ENCODE measurements at regions not wholly inside any gene's neighbourhood (a gene's known extent, or its start where the extent isn't known, plus 50 kb on each side); places are given as distances from the start of the nearest gene placed in this dataset.
"Not testable (repeated sequence)": the region's sequence is repeated elsewhere in the genome, so short reads cannot be mapped to it uniquely, and the experiment has no call there.

DNA sequence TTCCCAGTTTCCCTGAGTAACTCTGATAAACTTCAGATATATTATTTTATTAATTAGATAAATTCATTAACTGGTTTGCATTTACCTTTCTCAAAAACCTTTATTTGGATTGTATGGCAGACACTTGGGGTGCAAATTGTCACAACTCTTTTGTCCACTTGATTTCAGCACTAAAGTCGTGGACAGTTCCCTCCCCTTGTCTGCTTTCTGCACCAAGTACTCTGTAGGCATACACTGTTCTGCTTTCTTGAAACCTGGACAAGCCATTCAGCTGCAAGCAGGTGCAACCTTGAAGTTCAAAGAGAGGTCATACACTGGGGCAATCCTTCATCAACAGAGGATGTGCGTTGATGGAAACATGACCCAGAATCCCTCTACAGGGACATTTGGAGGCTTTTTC lies 162.9 kb downstream of the ARL5B start:
- H3K4me3 Mint-ChIP-seq (ENCODE audit: unreplicated experiment): no peak overlapping the region
- no peak for TF ChIP-seq CTCF (IDR thresholded peaks at IDR 0.05; ENCODE audit: partially characterized antibody, unreplicated experiment)
- H3K4me1 Mint-ChIP-seq (ENCODE audit: low read depth, unreplicated experiment): no peaks in the 10 kb centered on the region
- no peak overlapping the region for H3K27ac Mint-ChIP-seq (ENCODE audit: unreplicated experiment)
- DNase-seq: no peak
- H3K36me3 Mint-ChIP-seq (ENCODE audit: unreplicated experiment): no peaks in the 10 kb centered on the region
- H3K27me3 Mint-ChIP-seq (ENCODE audit: unreplicated experiment): no peaks in the 10 kb centered on the region
- H3K9me3 Mint-ChIP-seq (ENCODE audit: unreplicated experiment): no peaks in the 10 kb centered on the region

DNA sequence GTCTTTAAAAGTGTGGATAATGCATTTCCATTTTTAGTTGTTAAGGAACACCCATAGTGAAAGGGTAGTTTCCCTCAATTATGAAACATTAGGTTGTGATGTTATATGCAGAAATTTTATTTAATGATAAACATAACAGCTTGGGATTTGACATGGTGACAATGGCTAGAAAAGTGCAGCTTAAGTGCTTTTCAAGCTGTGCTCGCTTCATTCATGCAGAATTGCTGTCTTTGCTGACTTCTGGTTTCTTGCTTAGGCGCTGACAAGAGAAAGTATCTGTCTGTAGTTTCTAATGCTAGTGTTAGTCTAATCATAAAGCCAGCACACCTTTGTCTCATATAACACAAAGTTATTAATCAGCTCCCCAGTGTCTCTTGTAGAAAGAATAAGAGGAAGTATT lies 170.0 kb downstream of the ARL5B start:
- Mint-ChIP-seq H3K27me3 (ENCODE audit: unreplicated experiment) (no peaks in the 10 kb centered on the region), H3K9me3 (ENCODE audit: unreplicated experiment) (no peaks in the 10 kb centered on the region), H3K36me3 (ENCODE audit: unreplicated experiment) (no peaks in the 10 kb centered on the region), H3K4me3 (ENCODE audit: unreplicated experiment) (no peak overlapping the region), H3K27ac (ENCODE audit: unreplicated experiment) (no peak overlapping the region), H3K4me1 (ENCODE audit: low read depth, unreplicated experiment) (no peaks in the 10 kb centered on the region)
- no peak for DNase-seq
- no peak for TF ChIP-seq CTCF (IDR thresholded peaks at IDR 0.05; ENCODE audit: partially characterized antibody, unreplicated experiment)

- no peaks in the 10 kb centered on the region for H3K27me3 Mint-ChIP-seq (ENCODE audit: unreplicated experiment)
- no peak for TF ChIP-seq CTCF (IDR thresholded peaks at IDR 0.05; ENCODE audit: partially characterized antibody, unreplicated experiment)
- no peak for DNase-seq
- no peak overlapping the region for H3K4me3 Mint-ChIP-seq (ENCODE audit: unreplicated experiment)
- H3K9me3 Mint-ChIP-seq (ENCODE audit: unreplicated experiment): no peaks in the 10 kb centered on the region
- H3K27ac Mint-ChIP-seq (ENCODE audit: unreplicated experiment): no peak overlapping the region
- H3K4me1 Mint-ChIP-seq (ENCODE audit: low read depth, unreplicated experiment): no peaks in the 10 kb centered on the region
- no peaks in the 10 kb centered on the region for H3K36me3 Mint-ChIP-seq (ENCODE audit: unreplicated experiment)
Measured at GRCh38 chr10:18830277-18830676, 171.0 kb downstream of the ARL5B start.

DNA sequence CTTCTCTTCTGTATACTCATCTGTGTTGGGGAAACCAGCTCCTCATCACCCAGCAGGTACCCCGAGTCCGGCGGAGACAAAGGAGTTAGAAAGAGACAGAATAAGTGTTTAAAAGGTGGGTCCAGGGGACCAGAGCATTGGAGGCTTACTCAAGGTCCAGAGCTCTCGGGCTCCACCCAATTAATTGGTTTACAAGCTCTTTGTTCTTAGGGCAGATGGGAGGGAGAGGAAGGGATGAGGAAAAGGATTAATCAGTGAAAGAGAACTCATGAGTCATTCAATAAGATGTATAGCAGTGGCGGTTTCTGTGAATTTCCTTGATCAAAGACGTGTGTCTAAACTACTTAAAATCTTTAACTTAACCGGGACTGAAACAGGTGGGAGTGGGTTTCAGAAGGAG lies 192.0 kb upstream of the MALRD1 start:
- not testable (repeated sequence) for H3K9me3 Mint-ChIP-seq (ENCODE audit: unreplicated experiment); DNase-seq; H3K36me3 Mint-ChIP-seq (ENCODE audit: unreplicated experiment); H3K27me3 Mint-ChIP-seq (ENCODE audit: unreplicated experiment); H3K4me1 Mint-ChIP-seq (ENCODE audit: low read depth, unreplicated experiment); H3K27ac Mint-ChIP-seq (ENCODE audit: unreplicated experiment); H3K4me3 Mint-ChIP-seq (ENCODE audit: unreplicated experiment)

- Mint-ChIP-seq H3K4me1 (ENCODE audit: low read depth, unreplicated experiment) (no peaks in the 10 kb centered on the region), H3K4me3 (ENCODE audit: unreplicated experiment) (no peak overlapping the region), H3K9me3 (ENCODE audit: unreplicated experiment) (no peaks in the 10 kb centered on the region), H3K27ac (ENCODE audit: unreplicated experiment) (no peak overlapping the region), H3K36me3 (ENCODE audit: unreplicated experiment) (no peaks in the 10 kb centered on the region), H3K27me3 (ENCODE audit: unreplicated experiment) (no peaks in the 10 kb centered on the region)
- no peak for DNase-seq
- TF ChIP-seq CTCF (IDR thresholded peaks at IDR 0.05; ENCODE audit: partially characterized antibody, unreplicated experiment): no peak
Measured at GRCh38 chr10:18859659-18860058, 188.9 kb upstream of the MALRD1 start.

DNA sequence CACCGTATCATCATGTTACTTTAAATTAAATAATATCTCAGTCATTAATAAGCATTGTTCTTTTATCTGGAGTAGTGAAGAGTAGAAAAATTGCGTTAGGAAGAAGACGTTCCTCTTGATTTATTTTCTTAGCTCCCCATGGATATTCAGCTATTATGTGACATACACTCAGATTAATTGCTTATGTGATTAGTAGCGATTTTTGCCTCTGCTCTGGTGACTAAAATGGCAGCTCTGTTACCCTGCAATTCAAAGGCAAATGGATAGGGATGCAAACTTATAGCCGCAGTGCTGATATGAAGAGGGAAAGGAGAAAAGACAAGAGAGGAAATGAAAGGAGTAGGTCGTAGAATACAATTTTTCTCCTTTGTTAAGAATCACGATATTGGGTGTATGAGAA lies 188.4 kb upstream of the MALRD1 start:
- no peaks in the 10 kb centered on the region for H3K27me3 Mint-ChIP-seq (ENCODE audit: unreplicated experiment)
- no peak overlapping the region for H3K27ac Mint-ChIP-seq (ENCODE audit: unreplicated experiment)
- no peak for TF ChIP-seq CTCF (IDR thresholded peaks at IDR 0.05; ENCODE audit: partially characterized antibody, unreplicated experiment)
- DNase-seq: no peak
- H3K9me3 Mint-ChIP-seq (ENCODE audit: unreplicated experiment): no peaks in the 10 kb centered on the region
- H3K36me3 Mint-ChIP-seq (ENCODE audit: unreplicated experiment): no peaks in the 10 kb centered on the region
- no peak overlapping the region for H3K4me3 Mint-ChIP-seq (ENCODE audit: unreplicated experiment)
- H3K4me1 Mint-ChIP-seq (ENCODE audit: low read depth, unreplicated experiment): no peaks in the 10 kb centered on the region

All from glutamatergic neuron (in vitro differentiated cells).